Esophagus muscularis mucosa (tissue), 4 donors: ENCODE measurements at regions not wholly inside any gene's neighbourhood (a gene's known extent, or its start where the extent isn't known, plus 50 kb on each side); places are given as distances from the start of the nearest gene placed in this dataset.

ENCODE experiments used
- EP300 ChIP-seq: sonication (generic); formaldehyde crosslinking; IDR thresholded peaks from one replicate; pipeline ENCODE4 v1.6.1; 2017; ENCODE audit warnings: antibody characterized with exemption
- POLR2A ChIP-seq: fragments of 450-650 bp; IDR thresholded peaks from one replicate; pipeline ENCODE4 v1.6.1; 2017; ENCODE audit warnings: antibody characterized with exemption, moderate library complexity, mild to moderate bottlenecking, low read depth
- POLR2AphosphoS5 ChIP-seq, 2 donors: sonication (generic); formaldehyde crosslinking; IDR thresholded peaks; one replicate each; pipeline ENCODE4 v1.6.1; 2017; ENCODE audit warnings: antibody characterized with exemption in 2 of 2
- TF ChIP-seq, protein P1 (sequence below), 3 experiments: fragments of 200-600 bp in 2 of 3; fragments of 450-650 bp in 1 of 3; sonication (generic) in 2 of 3; IDR thresholded peaks; one replicate each; pipeline ENCODE4 v1.5.1; 2017 to 2019; ENCODE audit warnings: antibody characterized with exemption in 3 of 3, mild to moderate bottlenecking in 2 of 3, moderate library complexity in 1 of 3

- no peak for TF ChIP-seq POLR2A
- TF ChIP-seq, protein P1, sequence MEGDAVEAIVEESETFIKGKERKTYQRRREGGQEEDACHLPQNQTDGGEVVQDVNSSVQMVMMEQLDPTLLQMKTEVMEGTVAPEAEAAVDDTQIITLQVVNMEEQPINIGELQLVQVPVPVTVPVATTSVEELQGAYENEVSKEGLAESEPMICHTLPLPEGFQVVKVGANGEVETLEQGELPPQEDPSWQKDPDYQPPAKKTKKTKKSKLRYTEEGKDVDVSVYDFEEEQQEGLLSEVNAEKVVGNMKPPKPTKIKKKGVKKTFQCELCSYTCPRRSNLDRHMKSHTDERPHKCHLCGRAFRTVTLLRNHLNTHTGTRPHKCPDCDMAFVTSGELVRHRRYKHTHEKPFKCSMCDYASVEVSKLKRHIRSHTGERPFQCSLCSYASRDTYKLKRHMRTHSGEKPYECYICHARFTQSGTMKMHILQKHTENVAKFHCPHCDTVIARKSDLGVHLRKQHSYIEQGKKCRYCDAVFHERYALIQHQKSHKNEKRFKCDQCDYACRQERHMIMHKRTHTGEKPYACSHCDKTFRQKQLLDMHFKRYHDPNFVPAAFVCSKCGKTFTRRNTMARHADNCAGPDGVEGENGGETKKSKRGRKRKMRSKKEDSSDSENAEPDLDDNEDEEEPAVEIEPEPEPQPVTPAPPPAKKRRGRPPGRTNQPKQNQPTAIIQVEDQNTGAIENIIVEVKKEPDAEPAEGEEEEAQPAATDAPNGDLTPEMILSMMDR (IDR thresholded peaks at IDR 0.05), result no peak
- no peak for TF ChIP-seq EP300
- no peak for TF ChIP-seq POLR2AphosphoS5 (IDR thresholded peaks at IDR 0.05)
Measured at GRCh38 chr11:81197396-81197795, 1536.3 kb downstream of the FAM181B start.
